GM18499 (cell line): ENCODE measurements at regions not wholly inside any gene's neighbourhood (a gene's known extent, or its start where the extent isn't known, plus 50 kb on each side); places are given as distances from the start of the nearest gene placed in this dataset.

Experiments
- ATAC-seq: cut with Tn5 transposase; IDR thresholded peaks from one replicate; pipeline ENCODE4 v1.9.1; 2021; ENCODE audit warnings: moderate number of reproducible peaks; ENCODE audit not compliant: insufficient read depth, unreplicated experiment

- ATAC-seq = no peak
Observed at GRCh38 chr13:84082462-84082861, 200.2 kb upstream of the SLITRK1 start.

GRCh38 chr13:84080748-84081530 lies 198.7 kb upstream of the SLITRK1 start:
- ATAC-seq = no peak

- ATAC-seq = no peak
Observed at GRCh38 chr13:84077271-84077670, 195.0 kb upstream of the SLITRK1 start.

GRCh38 chr13:84076280-84076679 lies 194.0 kb upstream of the SLITRK1 start:
- no peak for ATAC-seq

- ATAC-seq = no peak
Observed at GRCh38 chr13:84050536-84050935, 168.3 kb upstream of the SLITRK1 start.

GRCh38 chr13:84049443-84050219 lies 167.4 kb upstream of the SLITRK1 start:
- no peak for ATAC-seq

- no peak for ATAC-seq
Observed at GRCh38 chr13:84044805-84045204, 162.5 kb upstream of the SLITRK1 start.

- no peak for ATAC-seq
Observed at GRCh38 chr13:84038001-84038400, 155.7 kb upstream of the SLITRK1 start.

GRCh38 chr13:84032116-84032515 lies 149.8 kb upstream of the SLITRK1 start:
- ATAC-seq = no peak

- no peak for ATAC-seq
Observed at GRCh38 chr13:84031120-84031519, 148.8 kb upstream of the SLITRK1 start.

GRCh38 chr13:84029396-84029795 lies 147.1 kb upstream of the SLITRK1 start:
- no peak for ATAC-seq

- ATAC-seq = no peak
Observed at GRCh38 chr13:84025824-84026223, 143.6 kb upstream of the SLITRK1 start.

- no peak for ATAC-seq
Observed at GRCh38 chr13:83996415-83996814, 114.1 kb upstream of the SLITRK1 start.

GRCh38 chr13:83995930-83996329 lies 113.7 kb upstream of the SLITRK1 start:
- ATAC-seq = no peak

GRCh38 chr13:83992566-83993358 lies 110.5 kb upstream of the SLITRK1 start:
- no peak for ATAC-seq

- ATAC-seq = no peak
Observed at GRCh38 chr13:83987394-83987793, 105.1 kb upstream of the SLITRK1 start.

- ATAC-seq = no peak
Observed at GRCh38 chr13:83984793-83985192, 102.5 kb upstream of the SLITRK1 start.

GRCh38 chr13:83980331-83980730 lies 98.1 kb upstream of the SLITRK1 start:
- ATAC-seq = no peak

GRCh38 chr13:83975655-83976165 lies 93.4 kb upstream of the SLITRK1 start:
- no peak for ATAC-seq

GRCh38 chr13:83958531-83958930 lies 76.3 kb upstream of the SLITRK1 start:
- no peak for ATAC-seq

GRCh38 chr13:83955011-83955410 lies 72.7 kb upstream of the SLITRK1 start:
- ATAC-seq = no peak
